GM18498 (cell line): ENCODE measurements at regions not wholly inside any gene's neighbourhood (a gene's known extent, or its start where the extent isn't known, plus 50 kb on each side); places are given as distances from the start of the nearest gene placed in this dataset.
"Not testable (repeated sequence)": the region's sequence is repeated elsewhere in the genome, so short reads cannot be mapped to it uniquely, and the experiment has no call there.

Source experiments
- ATAC-seq: cut with Tn5 transposase; IDR thresholded peaks from one replicate; pipeline ENCODE4 v1.9.1; 2021; ENCODE audit warnings: mild to moderate bottlenecking, moderate library complexity; ENCODE audit not compliant: unreplicated experiment

DNA sequence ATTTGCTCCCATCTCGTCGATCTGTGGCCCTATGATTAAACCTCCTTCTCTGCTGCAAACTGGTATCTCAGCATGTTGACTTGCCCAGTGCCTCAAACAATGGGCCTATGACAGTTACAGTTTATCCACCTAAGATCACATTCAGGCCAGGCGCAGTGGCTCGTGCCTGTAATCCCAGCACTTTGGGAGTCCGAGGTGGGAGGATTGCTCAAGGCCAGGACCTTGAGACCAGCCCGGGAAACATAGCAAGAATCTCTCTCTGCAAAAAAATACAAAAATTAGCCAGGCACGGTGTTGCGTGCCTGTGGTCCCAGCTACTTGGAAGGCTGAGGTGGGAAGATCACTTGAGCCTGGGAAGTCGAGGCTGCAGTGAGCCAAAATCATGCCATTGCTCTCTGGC is 79.8 kb upstream of the ADGRL1 start:
- not testable (repeated sequence) for ATAC-seq

GRCh38 chr19:14283813-14284520 is 78.0 kb upstream of the ADGRL1 start:
- ATAC-seq = peak; percentile 90

DNA sequence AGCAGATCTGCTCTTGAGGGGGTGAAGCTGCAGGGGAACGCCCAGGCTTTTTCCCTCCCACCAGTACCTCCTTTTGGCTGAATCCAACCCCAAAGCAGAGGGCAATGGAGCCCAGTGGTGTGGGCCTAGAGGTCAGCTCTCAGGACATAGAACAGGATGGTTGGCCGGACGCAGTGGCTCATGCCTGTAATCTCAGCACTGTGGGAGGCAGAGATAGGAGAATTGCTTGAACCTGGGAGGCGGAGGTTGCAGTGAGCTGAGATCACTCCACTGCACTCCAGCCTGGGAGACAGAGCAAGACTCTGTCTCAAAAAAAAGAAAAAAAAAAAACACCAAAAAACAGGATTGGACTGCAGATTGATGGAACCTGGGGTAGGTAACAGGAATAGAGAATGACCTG is 73.3 kb upstream of the ADGRL1 start:
- ATAC-seq = not testable (repeated sequence)

GRCh38 chr19:14277608-14278007 is 71.6 kb upstream of the ADGRL1 start:
- ATAC-seq = no peak

- not testable (repeated sequence) for ATAC-seq
Measured at GRCh38 chr19:14275823-14276222, 69.9 kb upstream of the ADGRL1 start.

DNA sequence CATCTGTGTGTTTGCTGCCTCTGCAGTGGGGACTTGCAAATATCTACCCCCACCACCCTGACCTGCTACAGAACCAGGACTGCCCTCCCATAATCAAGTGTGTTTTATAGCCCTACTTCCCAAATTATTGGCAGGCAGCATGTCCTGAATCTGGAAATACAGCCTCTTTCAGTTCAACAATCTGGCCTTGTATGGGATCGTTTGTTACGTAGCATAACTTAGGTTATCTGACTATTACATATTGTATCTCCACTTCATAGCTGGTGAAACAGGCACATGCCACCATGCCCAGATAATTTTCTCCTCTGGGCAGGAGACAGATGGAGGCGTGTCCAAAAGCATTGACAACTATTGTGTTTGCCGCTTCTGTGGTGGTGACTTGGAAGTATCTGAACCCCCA is 66.7 kb upstream of the ADGRL1 start:
- ATAC-seq = no peak

GRCh38 chr19:14271840-14272239 is 65.9 kb upstream of the ADGRL1 start:
- no peak for ATAC-seq

- ATAC-seq = not testable (repeated sequence)
Measured at GRCh38 chr19:14270557-14270956, 64.6 kb upstream of the ADGRL1 start.

DNA sequence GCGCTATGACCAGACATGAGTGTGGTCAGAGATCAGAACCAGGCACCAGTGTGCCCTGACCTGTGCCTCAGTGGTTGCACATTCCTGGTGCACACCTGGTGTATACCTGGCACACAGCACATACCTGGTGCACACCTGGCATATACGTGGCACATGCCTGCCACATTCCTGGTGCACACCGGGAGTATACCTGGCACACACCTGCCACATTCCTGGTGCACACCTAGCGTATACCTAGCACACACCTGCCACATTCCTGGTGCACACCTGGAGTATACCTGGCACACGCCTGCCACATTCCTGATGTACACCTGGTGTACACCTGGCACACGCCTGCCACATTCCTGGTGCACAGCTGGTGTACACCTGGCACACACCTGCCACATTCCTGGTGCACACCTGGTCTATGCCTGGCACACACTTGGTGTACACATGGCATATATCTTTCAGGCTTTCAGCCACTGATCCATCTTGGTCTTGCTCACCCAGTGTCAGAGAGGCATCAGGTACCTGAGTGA is 61.3 kb upstream of the ADGRL1 start:
- ATAC-seq = no peak

- not testable (repeated sequence) for ATAC-seq
Measured at GRCh38 chr19:14266208-14266607, 60.2 kb upstream of the ADGRL1 start.

- ATAC-seq = no peak
Measured at GRCh38 chr19:14265290-14266036, 59.5 kb upstream of the ADGRL1 start.

GRCh38 chr19:14255902-14256649 is 50.1 kb upstream of the ADGRL1 start:
- not testable (repeated sequence) for ATAC-seq
